ENCODE measurements at regions not wholly inside any gene's neighbourhood (a gene's known extent, or its start where the extent isn't known, plus 50 kb on each side); places are given as distances from the start of the nearest gene placed in this dataset.

DNA sequence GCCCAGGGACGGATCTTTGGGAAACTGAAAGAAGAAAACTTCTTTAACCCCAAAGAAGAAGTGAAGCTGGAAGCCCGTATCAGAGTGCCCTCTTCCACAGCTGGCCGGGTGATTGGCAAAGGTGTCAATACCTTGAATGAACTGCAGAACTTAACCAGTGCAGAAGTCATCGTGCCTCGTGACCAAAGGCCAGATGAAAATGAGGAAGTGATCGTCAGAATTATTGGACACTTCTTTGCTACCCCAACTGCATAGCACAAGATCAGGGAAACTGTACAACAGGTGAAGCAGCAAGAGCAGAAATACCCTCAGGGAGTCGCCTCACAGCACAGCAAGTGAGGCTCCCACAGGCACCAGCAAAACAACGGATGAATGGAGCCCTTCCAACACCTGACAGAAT is 114.0 kb downstream of the NBPF12 start:
- no peak for TF ChIP-seq FOXA1 (IDR thresholded peaks at IDR 0.05)
- no peak for TF ChIP-seq SUZ12 (IDR thresholded peaks at IDR 0.05)
